SU-DHL-6 (cell line): ENCODE measurements at regions not wholly inside any gene's neighbourhood (a gene's known extent, or its start where the extent isn't known, plus 50 kb on each side); places are given as distances from the start of the nearest gene placed in this dataset.

ENCODE experiments used
- H2AFZ ChIP-seq: fragments of 200-600 bp; sonication (generic); 2 replicates; pipeline ENCODE4 v1.6.1; 2014; ENCODE audit warnings: low read depth, mild to moderate bottlenecking, moderate library complexity, mixed read lengths, antibody characterized with exemption, low read length; ENCODE audit not compliant: severe bottlenecking
- H3F3A ChIP-seq: fragments of 200-600 bp; shearing (Covaris generic); 2 replicates; pipeline ENCODE4 v1.6.0; 2016; ENCODE audit warnings: antibody characterized with exemption, mild to moderate bottlenecking; ENCODE audit not compliant: insufficient read depth
- H3K27ac ChIP-seq: fragments of 200-600 bp; sonication (generic); 2 replicates; pipeline ENCODE4 v1.5.1; 2016; ENCODE audit warnings: low read depth, mild to moderate bottlenecking, low read length, moderate library complexity, mixed read lengths
- H3K27me3 ChIP-seq: fragments of 200-600 bp; sonication (generic), shearing (Covaris generic); 2 replicates; pipeline ENCODE4 v1.6.0; 2014; ENCODE audit warnings: mild to moderate bottlenecking, low read length
- H3K36me3 ChIP-seq: fragments of 200-600 bp; sonication (generic); 2 replicates; pipeline ENCODE4 v1.6.1; 2014; ENCODE audit warnings: mild to moderate bottlenecking, low read length, mixed read lengths
- H3K4me2 ChIP-seq: fragments of 300-600, 200-600 bp; shearing (Covaris generic), sonication (generic); 2 replicates; pipeline ENCODE4 v1.6.0; 2014; ENCODE audit warnings: low read length, low read depth, mild to moderate bottlenecking; ENCODE audit not compliant: poor library complexity, severe bottlenecking
- H3K4me3 ChIP-seq: fragments of 200-600 bp; sonication (generic); 2 replicates; pipeline ENCODE4 v1.5.1; 2014; ENCODE audit warnings: antibody characterized with exemption, low read length, mild to moderate bottlenecking, mixed read lengths; ENCODE audit not compliant: insufficient read depth, poor library complexity, severe bottlenecking
- H3K79me2 ChIP-seq: fragments of 200-600 bp; sonication (generic); 2 replicates; pipeline ENCODE4 v1.6.1; 2014; ENCODE audit warnings: mild to moderate bottlenecking, low read length, moderate library complexity; ENCODE audit not compliant: insufficient read depth
- H3K9ac ChIP-seq: fragments of 200-600 bp; sonication (generic); 2 replicates; pipeline ENCODE4 v1.7.0; 2014; ENCODE audit warnings: mild to moderate bottlenecking, low read length
- H3K9me2 ChIP-seq: fragments of 200-600 bp; sonication (generic); replicated peaks from 2 replicates; pipeline ENCODE4 v1.6.1; 2014; ENCODE audit warnings: low read length; ENCODE audit not compliant: insufficient read depth
- H3K9me3 ChIP-seq: fragments of 200-600 bp; sonication (generic); 2 replicates; pipeline ENCODE4 v1.6.1; 2014; ENCODE audit warnings: low read length, mixed read lengths; ENCODE audit not compliant: insufficient read depth
- H4K20me1 ChIP-seq: fragments of 200-600 bp; sonication (generic); 2 replicates; pipeline ENCODE4 v1.6.1; 2014; ENCODE audit warnings: low read depth, mild to moderate bottlenecking, antibody characterized with exemption, low read length, moderate library complexity, mixed read lengths
- EZH2phosphoT487 ChIP-seq: fragments of 200-600 bp; sonication (generic), shearing (Covaris generic); conservative IDR thresholded peaks from 2 replicates; pipeline ENCODE4 v1.6.1; 2018; ENCODE audit warnings: mild to moderate bottlenecking, antibody characterized with exemption, low read length, moderate library complexity, mixed read lengths
- TF ChIP-seq, protein P1 (sequence below): fragments of 200-600 bp; sonication (generic); IDR thresholded peaks from one replicate; pipeline ENCODE4 v1.5.1; 2017; ENCODE audit warnings: antibody characterized with exemption, mild to moderate bottlenecking, low read length, moderate library complexity; ENCODE audit not compliant: insufficient read depth, poor library complexity, severe bottlenecking

- Histone ChIP-seq H3K27ac (no peak overlapping the region), H2AFZ (no peak overlapping the region), H3K9ac (no peak overlapping the region), H3F3A (no peaks in the 10 kb centered on the region), H3K27me3 (no peaks in the 10 kb centered on the region), H3K9me3 (no peaks in the 10 kb centered on the region), H3K4me2 (no peak overlapping the region), H3K4me3 (no peak overlapping the region), H3K9me2 (no peaks in the 10 kb centered on the region), H3K36me3 (no peaks in the 10 kb centered on the region), H3K79me2 (no peaks in the 10 kb centered on the region), H4K20me1 (no peaks in the 10 kb centered on the region)
- TF ChIP-seq, protein P1, sequence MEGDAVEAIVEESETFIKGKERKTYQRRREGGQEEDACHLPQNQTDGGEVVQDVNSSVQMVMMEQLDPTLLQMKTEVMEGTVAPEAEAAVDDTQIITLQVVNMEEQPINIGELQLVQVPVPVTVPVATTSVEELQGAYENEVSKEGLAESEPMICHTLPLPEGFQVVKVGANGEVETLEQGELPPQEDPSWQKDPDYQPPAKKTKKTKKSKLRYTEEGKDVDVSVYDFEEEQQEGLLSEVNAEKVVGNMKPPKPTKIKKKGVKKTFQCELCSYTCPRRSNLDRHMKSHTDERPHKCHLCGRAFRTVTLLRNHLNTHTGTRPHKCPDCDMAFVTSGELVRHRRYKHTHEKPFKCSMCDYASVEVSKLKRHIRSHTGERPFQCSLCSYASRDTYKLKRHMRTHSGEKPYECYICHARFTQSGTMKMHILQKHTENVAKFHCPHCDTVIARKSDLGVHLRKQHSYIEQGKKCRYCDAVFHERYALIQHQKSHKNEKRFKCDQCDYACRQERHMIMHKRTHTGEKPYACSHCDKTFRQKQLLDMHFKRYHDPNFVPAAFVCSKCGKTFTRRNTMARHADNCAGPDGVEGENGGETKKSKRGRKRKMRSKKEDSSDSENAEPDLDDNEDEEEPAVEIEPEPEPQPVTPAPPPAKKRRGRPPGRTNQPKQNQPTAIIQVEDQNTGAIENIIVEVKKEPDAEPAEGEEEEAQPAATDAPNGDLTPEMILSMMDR, result no peak
- no peak for TF ChIP-seq EZH2phosphoT487
Observed at GRCh38 chr6:66489269-66489987, 782.4 kb upstream of the EYS start.

- Histone ChIP-seq H3K9ac (no peak overlapping the region), H3F3A (no peaks in the 10 kb centered on the region), H3K4me3 (no peak overlapping the region), H2AFZ (no peak overlapping the region), H4K20me1 (no peaks in the 10 kb centered on the region), H3K79me2 (no peaks in the 10 kb centered on the region), H3K9me3 (no peaks in the 10 kb centered on the region), H3K4me2 (no peak overlapping the region), H3K27me3 (no peaks in the 10 kb centered on the region), H3K27ac (no peak overlapping the region), H3K36me3 (no peaks in the 10 kb centered on the region), H3K9me2 (no peaks in the 10 kb centered on the region)
- no peak for TF ChIP-seq EZH2phosphoT487
- TF ChIP-seq, protein P1, result no peak
Observed at GRCh38 chr6:66481216-66481615, 774.2 kb upstream of the EYS start.

- Histone ChIP-seq H3K27ac (no peak overlapping the region), H3K27me3 (no peaks in the 10 kb centered on the region), H4K20me1 (no peaks in the 10 kb centered on the region), H3F3A (no peaks in the 10 kb centered on the region), H3K9ac (no peak overlapping the region), H3K9me2 (no peaks in the 10 kb centered on the region), H3K9me3 (no peaks in the 10 kb centered on the region), H3K79me2 (no peaks in the 10 kb centered on the region), H3K36me3 (no peaks in the 10 kb centered on the region), H2AFZ (peak overlapping the region; percentile 22), H3K4me3 (no peak overlapping the region), H3K4me2 (no peak overlapping the region)
- TF ChIP-seq, protein P1, result no peak
- TF ChIP-seq EZH2phosphoT487, result no peak
Observed at GRCh38 chr6:66478705-66479104, 771.7 kb upstream of the EYS start.
